GM18508 (cell line): ENCODE measurements at regions not wholly inside any gene's neighbourhood (a gene's known extent, or its start where the extent isn't known, plus 50 kb on each side); places are given as distances from the start of the nearest gene placed in this dataset.
"Not testable (repeated sequence)": the region's sequence is repeated elsewhere in the genome, so short reads cannot be mapped to it uniquely, and the experiment has no call there.

ENCODE experiments used
- ATAC-seq: cut with Tn5 transposase; IDR thresholded peaks from one replicate; pipeline ENCODE4 v1.9.1; 2021; ENCODE audit warnings: moderate number of reproducible peaks; ENCODE audit not compliant: insufficient read depth, unreplicated experiment

DNA sequence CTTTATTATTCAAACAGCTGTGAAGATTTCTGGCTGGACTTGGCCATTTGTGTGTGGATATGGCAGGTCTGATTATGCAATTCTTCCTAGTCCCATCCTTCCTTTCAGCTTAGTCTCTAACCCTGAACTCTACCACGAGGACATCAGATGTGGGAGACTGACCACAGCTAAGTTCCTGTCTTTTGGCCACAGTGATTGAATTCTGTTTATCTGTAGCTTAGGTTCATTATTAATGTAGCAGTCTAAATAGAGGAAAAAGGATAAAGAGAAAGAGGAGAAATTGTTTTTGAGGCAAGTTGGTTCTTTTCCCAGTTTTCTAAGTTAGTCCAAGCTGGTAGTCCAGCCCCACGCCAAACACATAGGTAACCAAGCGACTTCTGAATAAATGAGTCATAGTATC lies 598.9 kb downstream of the RFPL4B start:
- no peak for ATAC-seq

DNA sequence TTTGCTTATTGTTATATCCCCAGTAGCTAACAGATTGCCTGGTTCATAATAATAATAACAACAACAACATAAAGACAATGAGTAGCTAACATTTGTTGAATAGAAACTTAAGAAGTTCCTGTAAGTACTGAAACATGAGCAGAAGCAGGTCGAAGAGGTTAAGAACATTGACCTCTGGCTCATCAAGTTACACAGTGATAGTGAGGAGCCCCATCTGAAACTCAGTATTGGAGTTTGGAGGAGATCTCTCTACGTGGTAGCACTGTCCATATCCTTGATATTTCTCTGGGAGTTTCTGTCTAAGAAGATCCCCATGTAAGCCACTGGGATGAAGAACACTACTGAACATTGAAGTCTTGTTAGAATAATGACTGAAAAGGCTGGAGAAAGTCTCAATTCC lies 600.4 kb downstream of the RFPL4B start:
- ATAC-seq, result no peak

DNA sequence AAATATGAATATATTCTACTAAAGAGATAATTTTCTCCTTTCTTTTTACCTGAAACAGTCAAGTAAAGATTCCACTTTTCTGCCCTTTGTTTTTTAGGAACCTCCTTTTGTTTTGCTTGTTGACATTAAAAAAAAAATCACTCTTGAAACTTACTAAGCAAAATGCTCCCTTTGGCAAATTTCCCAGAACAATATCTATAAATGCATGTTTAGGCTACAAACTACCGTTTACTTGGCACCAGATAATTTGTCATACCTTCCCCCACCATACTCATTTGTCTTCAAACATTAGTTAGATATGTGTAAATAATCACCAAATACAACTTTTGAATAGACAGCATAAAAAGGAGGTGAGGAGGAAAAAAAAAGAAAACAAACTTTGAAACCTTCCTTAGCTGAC lies 604.7 kb downstream of the RFPL4B start:
- ATAC-seq, result no peak

DNA sequence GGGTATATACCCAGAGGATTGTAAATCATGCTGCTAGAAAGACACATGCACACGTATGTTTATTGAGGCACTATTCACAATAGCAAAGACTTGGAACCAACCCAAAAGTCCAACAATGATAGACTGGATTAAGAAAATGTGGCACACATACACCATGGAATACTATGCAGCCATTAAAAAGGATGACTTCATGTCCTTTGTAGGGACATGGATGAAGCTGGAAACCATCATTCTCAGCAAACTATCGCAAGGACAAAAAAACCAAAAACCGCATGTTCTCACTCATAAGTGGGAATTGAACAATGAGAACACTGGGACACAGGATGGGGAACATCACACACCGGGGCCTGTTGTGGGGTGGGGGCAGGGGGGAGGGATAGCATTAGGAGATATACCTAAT lies 608.6 kb downstream of the RFPL4B start:
- not testable (repeated sequence) for ATAC-seq

DNA sequence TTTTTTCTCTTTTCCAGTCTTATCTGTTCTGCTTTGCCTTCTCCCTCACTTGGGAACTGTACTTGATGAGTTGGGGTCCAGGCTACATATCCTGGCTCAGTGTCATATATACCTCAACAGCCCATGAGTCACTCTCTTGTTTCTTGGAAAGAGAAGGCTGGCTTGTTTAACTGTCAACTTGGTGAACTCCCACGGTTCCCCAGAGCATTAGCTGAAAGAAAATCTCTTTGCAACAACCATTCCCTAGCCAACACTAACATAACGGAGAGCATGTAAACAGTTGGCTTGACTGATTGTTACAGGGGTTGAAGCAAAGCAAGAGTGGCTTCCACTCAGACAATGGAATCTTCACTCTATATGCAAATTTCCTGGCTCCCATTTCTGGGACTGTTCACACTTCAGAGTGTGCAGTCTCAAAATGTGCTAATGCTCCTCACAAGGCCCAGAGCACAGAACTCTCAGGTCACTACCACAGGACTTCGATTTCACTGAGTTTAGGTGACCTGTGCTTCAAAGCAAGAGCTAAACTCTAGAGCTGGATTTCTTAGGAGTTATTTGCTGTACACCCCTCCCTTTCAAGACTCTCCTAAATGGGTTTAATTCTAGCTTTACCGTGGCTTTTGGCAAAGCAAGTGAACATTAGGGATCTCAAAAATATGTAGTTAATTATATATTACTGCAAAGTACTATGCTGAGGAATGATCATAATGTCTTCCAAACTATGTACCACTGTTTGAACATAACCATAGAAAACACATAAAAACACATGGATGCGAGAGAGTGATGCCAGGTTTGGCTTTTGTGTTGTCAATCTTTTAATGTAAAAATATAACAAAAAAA lies 609.8 kb downstream of the RFPL4B start:
- ATAC-seq, result no peak

DNA sequence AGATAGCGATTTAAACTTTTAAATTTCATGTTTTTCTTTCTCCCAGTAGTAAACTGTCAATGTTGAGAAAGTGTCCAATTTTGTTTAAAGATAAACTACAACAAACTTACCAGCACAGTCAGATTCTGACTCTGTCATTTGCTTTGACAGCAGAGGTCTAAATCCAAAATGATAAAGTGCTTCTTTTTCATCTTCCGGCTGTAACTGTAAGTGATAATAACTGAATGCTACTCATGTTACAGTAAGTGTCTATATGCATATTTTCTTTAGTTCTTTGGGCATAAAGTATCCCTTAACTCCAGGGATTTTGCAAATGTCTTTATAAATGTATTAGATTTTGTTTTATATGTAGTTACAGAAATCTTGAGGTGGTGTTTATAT lies 610.4 kb downstream of the RFPL4B start:
- ATAC-seq, result no peak

DNA sequence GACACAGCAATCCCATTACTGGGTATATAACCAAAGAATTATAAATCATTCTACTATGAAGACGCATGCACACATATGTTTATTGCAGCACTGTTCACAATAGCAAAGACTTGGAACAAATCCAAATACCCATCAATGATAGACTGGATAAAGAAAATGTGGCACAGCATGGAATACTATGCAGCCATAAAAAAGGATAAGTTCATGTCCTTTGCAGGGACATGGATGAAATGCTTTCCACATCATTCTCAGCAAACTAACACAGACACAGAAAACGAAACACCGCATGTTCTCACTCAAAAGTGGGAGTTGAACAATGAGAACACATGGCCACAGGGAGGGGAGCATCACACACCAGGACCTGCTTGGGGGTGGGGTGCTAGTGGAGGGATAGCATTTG lies 613.0 kb downstream of the RFPL4B start:
- not testable (repeated sequence) for ATAC-seq

DNA sequence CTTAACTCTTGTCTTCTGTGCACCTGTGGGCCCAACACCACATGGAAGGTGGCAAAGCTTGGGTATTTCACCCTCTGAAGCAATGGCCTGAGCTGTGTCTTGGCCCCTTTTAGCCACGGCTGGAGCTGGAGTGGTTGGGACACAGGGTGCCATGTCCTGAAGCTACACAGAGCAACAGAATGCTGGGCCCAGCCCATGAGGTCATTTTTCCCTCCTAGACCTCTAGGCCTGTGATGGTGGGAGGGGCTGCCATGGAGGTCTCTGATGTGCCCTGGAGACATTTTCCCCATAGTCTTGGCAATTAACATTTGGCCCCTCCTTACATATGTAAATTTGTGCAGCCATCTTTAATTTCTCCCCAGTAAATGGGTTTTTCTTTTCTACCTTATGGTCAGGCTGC lies 620.8 kb downstream of the RFPL4B start:
- ATAC-seq, result no peak

DNA sequence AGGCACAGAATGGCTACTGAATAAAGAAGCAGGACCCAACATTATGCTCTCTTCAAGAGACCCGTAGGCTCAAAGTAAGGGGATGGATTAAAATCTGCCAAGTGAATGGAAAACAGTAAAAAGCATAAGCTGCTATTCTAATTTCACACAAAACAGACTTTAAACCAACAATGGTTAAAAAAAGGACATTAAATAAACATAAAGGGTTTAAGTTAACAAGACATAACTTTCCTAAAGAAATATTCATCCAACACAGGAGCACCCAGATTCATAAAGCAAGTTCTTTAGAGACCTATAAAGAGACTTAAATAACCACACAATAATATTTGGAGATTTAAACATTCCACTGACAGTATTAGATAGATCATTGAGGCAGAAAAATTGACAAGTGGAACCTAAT lies 624.5 kb downstream of the RFPL4B start:
- ATAC-seq, result no peak

DNA sequence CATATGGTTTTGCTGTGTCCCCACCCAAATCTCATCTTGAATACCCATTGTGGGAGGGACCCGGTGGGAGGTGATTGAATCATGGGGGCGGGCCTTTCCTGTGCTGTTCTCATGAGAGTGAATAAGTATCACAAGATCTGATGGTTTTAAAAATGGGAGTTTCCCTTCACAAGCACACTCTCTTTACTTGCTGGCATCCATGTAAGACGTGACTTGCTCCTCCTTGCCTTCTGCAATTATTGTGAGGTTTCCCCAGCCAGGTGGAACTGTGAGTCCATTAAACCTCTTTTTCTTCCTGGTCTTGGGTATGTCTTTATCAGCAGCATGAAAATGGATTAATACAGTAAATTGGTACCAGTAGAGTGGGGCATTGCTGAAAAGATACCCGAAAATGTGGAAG lies 627.8 kb downstream of the RFPL4B start:
- not testable (repeated sequence) for ATAC-seq

DNA sequence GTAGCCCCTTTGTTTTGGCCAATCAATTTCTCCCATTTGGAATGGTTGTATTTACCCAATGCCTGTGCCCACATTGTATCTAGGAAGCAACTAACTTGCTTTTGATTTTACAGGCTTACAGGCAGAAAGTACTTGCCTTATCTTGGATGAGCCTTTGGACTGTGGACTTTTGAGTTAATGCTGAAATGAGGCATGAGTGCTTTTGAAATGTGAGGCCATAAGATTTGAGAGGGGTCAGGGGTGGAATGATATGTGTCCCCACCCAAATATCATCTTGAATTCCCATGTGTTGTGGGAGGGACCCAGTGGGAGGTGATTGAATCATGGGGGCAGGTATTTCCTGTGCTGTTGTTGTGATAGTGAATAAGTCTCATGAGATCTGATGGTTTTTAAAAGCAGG lies 629.4 kb downstream of the RFPL4B start:
- not testable (repeated sequence) for ATAC-seq

DNA sequence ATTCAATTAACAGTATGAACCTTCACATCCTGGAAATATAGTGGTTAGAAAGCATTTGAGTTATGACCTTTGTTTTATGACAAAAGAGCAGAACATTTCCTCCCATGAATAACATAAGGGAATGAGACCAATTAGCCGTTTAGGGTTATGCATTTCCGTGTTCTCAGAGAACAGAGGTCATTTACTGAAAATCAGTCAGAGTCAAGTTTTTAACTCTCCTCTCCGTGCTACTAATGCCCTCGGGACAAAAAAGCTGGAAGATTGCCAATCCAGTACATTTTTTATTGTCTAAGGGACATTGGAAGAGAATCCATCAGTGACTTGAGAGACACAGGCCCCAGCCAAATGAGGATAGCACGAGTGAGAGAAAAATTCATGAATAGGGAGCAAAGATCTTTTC lies 632.7 kb downstream of the RFPL4B start:
- ATAC-seq, result no peak

DNA sequence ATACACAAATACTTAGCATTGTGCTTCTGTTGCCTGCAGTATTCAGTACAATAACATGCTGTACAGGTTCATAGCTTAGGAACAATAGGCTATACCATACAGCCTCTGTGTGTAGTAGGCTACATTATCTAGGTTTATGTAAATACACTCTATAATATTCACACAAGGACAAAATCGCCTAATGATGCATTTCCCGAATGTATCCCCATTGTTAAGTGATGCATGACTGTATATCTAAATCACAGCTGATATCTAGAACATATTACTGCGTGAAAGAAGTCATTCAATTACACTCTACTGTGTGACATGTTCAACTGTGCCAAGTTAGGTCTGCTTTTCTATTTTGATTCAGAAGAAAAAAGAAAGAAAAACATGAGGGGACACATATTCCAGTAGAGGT lies 633.5 kb downstream of the RFPL4B start:
- no peak for ATAC-seq

DNA sequence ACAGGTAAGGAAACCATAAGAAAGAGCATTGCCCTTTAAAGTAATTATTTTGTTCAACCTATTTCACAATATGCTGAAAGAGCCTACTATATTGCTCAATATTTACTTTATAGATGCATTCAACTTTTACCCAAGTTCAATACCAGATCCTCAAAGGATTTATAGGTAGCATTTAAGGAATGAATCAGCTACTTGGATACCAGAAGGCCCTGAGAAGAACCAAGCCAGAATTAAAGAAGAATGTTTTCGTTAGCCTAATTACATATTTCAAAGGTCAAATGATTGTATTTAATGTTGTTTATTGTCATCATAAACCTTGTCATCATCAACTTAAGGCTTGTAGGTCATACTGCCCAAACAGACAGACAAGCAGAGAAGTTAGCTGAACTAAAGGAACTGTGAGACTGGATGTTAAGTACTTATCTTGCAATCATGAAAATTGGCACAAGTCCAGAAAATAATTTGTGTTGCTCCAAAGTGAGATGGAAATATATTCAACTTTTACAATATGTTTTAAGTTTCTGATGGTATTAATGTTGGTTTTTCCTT lies 636.7 kb downstream of the RFPL4B start:
- ATAC-seq, result no peak

DNA sequence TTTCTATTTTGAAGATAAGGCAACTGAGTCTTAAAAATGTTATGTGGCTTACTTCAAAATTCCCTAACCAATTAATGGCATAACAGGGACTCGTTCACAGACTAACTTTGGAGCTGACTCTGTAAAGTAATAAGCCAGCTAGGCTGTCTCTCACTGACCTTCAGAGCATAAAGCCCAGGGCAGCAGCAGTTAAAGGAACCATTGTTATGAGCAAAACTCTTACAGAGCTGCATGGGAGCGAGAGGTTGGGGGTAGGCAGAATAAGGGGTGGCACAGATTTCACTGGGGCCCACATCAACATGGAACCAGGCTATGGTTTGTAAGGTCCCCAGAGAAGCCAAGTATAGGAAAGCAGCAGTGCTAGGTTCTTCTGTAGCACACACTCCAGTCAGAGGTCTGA lies 637.8 kb downstream of the RFPL4B start:
- no peak for ATAC-seq

DNA sequence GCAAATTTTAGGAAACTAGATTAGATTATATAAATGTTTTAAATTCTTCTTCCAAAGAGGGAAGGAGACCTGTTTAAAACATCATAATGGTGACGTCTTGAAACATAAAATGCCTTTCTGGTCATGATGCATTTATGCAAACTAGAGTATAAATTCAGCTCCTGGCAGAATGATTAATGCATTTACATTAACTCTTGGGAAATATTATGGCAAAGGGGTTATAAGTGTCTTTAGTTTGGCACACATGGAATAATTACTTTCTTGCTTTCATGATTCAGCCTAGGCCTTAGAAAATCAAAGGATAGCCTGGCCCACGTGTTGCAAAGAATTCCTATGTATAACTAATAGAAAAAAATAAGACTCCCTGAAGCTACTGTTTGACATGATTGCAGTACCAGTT lies 639.2 kb downstream of the RFPL4B start:
- no peak for ATAC-seq

DNA sequence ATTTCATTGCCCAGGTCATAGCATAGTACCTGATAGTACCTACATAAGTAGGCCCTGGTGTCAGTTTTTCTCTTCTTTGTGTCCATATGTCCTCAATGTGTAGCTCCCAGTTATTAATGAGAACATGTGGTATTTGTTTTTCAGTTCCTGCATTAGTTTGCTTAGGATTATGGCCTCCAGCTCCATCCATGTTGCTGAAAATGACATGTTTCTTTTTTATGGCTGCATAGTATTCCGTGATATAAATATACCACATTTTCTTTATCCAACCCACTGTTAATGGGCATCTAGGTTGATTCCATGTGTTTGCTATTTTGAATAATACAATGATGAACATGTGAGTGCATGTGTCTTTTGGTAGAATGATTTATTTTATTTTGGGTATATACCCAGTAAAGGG lies 641.6 kb downstream of the RFPL4B start:
- ATAC-seq, result no peak

DNA sequence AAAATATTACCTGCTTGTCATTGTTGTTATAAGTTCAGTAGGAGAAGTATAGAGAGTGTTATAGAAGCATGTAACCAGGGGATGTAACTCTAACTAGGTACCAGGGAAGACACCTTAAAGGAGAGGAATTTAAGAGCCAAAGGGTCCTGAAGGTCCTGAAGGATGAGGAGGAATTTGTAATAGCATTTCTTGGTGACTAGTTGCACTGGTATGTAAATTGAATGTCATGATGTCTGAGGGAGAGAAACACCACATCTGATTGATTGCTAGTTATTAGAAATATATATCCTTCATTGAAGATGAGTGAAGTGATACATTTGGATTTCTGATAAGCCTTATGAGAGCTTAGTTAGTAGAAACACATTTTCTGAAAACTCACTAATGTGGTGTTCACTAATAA lies 643.8 kb downstream of the RFPL4B start:
- no peak for ATAC-seq

DNA sequence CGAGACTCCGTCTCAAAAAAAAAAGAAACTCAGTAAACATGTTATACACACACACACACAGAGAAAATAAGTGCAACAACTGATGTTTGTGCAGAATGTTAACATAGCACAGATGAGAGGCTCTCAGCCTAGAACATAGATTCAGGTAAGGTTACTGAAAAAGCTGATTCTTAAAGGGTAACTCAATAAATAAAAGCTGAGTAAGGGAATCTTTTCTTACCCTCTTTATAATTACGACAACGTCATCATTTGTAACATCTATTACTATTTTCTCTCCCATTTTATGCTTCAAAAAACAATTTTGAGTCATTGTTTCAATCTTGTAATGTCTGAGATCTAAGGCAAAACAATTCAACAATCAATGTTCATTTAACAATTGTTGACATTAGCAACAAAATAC lies 644.8 kb downstream of the RFPL4B start:
- ATAC-seq, result no peak

DNA sequence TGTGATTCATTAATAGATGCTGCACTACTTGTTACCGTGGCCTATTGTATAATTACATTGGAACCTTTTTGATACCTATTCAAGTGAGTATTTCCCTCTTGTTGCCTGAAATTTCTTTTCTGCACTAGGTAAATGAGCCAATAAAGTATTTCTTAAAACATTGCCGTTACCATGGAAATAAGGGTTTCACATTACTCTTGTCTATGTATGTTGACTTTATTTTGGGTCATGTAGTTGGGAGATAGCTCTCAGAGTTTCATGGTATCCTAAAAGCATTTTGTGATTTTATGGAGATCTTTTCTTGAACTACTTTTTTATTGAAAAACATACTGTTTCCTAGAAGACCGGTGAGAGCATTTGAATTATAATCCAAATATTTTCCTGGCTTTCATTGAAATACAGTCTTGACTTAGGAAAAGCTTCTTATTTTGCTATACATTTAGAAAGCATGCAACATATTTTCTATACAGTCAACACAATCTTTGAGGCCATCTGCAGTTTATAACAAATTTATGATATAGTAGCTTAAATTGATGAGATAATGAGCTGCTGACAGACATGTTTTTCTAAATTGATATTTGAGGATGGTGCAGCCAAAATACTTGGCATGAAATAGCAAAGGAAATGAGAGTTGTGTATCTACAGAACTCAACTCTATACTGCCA lies 650.4 kb downstream of the RFPL4B start:
- ATAC-seq, result no peak

DNA sequence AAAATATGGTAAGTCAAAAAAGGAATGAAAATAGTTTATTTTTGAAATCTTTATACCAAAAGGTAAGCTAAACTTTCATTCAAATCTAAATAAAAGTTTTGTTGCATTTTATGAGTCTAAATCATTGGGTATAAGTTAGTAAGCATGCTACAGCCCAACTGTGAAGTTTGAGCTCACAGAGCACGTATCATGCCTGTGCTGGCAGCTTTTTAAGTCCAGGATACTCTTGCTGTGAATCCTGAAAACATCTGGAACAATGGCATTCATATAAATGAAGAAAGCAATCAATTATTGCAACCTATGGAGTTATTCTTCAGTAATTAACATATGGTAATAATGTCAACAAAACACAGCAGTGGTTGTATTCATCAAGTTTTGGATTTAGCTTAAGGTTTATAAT lies 656.9 kb downstream of the RFPL4B start:
- ATAC-seq, result no peak
